GM12875 (cell line): ENCODE measurements at regions not wholly inside any gene's neighbourhood (a gene's known extent, or its start where the extent isn't known, plus 50 kb on each side); places are given as distances from the start of the nearest gene placed in this dataset.
"Not testable (repeated sequence)": the region's sequence is repeated elsewhere in the genome, so short reads cannot be mapped to it uniquely, and the experiment has no call there.

ENCODE experiments used
- H3K4me3 ChIP-seq: one replicate; pipeline ENCODE4 v1.5.1; 2011; ENCODE audit warnings: low read depth, low read length, control low read depth
- CTCF ChIP-seq: IDR thresholded peaks from 2 replicates; pipeline ENCODE4 v1.5.1; 2011; ENCODE audit warnings: low read depth, mild to moderate bottlenecking, control low read depth, inconsistent platforms, low read length, moderate library complexity, borderline replicate concordance; ENCODE audit not compliant: insufficient read depth

DNA sequence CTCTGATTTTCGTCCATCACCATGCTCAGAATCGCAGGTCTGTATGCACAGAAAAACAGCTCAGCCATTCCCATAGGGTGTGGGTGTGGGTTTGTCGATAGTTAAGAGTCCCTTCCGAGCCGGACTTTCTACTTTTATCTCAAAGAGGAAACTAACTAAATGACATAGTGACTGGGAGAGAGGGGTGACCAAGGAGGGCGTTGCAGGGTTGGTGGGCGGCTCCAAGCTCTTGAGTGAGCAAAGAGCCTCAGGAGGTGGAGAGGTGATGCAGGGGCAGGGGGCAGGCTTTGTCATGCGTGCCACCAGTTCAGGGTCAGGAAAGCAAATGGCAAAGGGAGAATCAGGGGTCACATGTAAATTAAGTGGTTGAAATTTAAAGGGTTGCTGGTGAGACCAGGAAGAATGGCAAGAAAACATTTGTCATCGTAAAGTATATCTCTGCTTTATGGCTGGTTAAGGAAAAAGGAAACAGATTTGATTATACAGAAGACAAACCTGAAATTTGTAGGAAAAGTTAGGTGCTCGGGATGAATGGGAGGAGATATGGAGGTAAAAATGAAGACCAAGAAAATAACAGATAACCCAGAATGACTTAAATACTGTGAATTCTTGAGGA is 249.0 kb downstream of the SETD4 start:
- no peak for TF ChIP-seq CTCF
- no peak overlapping the region for H3K4me3 ChIP-seq

DNA sequence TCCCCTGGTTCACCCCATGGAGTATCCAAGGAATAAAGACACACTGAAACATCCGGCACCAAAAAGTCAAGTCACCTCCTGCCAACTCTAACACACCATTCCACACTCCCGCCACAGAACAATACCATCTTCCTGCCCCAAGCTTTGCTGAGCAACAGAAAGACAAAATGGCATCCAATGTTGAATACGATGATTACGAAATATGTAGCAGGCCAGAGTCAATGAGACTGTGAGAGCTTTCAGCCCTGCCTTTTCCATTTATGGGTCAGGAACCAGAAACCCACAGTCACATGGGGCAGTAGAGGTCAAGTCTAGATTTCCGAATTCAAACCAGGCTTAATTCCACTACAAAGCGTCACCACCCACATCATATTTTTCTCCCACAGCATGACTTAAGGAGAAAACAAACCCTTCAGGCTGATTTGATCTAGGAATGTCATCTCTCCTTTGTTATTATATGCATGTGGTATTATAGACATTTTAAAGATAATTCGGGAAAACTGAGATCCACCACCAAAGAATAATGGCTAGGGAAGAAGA is 249.8 kb downstream of the SETD4 start:
- no peak overlapping the region for H3K4me3 ChIP-seq
- TF ChIP-seq CTCF, result no peak

DNA sequence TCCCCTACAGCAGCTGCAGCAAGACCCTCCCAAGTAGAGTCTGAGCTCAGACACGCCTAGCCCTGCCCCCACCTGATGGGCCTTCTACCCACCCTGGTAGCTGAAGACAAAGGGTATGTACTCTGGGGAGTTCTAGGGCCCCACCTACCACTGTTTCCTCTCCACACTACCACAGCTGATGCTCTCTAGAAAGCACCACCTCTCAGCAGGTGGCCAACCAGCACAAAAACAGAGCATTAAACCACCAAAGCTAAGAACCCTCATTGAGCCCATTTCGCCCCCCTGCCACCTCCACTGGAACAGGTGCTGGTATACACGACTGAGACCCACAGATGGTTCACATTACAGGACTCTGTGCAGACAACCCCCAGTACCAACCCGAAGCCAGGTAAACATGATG is 258.9 kb downstream of the SETD4 start:
- no peak for TF ChIP-seq CTCF
- no peak overlapping the region for H3K4me3 ChIP-seq

DNA sequence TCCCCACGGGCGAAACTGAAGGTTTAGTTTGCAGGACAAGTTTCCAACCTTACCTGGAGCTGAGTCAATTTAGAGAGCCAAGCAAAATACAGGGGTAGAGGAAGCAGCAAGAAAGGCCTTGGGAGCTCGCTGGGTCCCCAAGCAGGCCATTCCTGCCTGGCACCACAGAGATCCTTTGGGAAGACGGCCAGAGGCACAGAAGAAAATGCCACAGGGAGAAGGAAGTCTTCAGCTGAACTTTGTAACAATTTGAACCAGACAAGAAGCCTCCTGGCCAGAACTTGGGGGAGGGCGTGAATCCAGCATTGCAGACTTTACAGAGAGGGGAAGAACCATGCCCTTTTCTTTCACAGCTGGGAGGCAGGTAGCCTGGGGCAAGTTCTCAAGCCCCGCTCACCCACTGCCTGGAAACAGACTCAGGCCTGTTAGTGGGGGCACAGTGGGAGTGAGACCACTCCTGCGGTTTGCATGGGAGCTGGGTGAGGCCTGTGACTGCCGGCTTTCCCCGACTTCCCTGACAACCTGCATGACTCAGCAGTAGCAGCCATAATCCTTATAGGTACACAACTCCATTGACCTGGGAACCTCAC is 259.4 kb downstream of the SETD4 start:
- H3K4me3 ChIP-seq, result not testable (repeated sequence)

DNA sequence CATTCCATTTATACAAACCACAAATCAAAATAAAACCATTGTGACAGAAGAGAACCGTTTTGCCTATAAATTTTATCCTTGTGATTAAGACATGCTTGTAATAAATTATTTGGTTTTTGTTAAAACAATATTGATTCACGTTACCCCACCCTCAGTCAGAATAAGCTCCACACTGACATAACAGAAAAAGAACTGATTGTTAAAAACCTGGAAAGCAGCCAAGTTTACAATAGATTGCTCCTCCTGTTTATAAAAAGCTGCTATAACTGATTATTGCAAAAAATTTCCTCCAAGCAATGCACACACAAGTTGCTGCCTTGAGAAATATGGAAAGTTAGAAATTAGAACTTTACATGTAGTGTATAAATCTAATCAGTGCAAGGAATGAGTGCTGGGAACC is 263.5 kb downstream of the SETD4 start:
- H3K4me3 ChIP-seq, result no peak overlapping the region
- TF ChIP-seq CTCF, result no peak

DNA sequence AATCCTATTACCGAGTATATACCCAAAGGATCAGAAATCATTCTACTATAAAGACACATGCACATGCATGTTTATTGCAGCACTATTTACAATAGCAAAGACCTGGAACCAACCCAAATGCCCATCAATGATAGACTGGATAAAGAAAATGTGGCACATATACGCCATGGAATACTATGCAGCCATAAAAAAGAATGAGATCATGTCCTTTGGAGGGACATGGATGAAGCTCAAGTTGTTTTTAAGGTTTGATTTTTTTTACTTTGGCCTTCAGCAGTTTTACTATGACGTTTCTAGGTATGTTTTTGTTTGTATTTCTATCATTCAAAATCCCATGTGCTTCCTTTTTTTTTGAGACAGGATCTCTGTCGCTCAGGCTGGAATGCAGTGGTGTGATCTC is 265.8 kb downstream of the SETD4 start:
- H3K4me3 ChIP-seq, result not testable (repeated sequence)

DNA sequence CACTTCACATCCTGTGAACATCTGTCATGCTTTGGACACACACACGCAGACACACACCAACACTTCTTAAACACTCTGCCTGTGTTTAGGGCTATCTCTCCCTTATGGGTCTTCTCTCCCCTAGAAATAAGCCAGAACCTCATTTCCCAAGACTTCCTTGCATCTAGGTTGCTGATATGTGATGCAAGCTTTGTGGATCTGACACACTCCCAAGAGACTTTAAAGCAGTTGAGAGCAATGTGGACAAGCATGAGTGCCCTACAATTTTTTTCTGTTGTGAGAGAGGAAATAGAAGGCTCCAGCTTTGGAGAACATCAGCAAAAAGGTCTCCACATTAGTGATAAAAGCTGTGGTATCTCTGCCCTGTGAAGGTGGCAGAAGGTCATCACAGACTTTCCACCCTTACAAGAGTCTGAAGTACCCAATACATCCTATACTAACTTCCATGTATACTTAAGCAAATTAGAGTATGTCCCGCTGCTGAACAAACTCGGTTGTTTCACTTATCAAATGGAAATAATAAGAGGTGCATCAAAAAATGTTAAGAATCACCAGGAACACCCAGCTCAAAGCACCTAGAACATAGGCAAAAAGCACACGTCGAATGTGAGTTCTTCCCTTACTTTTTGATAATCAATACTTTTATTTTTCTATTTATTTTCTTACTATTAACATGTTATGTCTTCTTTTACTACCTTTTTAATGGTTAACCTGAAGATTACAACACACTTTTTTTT is 267.6 kb downstream of the SETD4 start:
- TF ChIP-seq CTCF, result no peak

More for the DNA sequence above, 267.6 kb downstream of the SETD4 start:
- no peak overlapping the region for H3K4me3 ChIP-seq
